ENCODE measurements at regions not wholly inside any gene's neighbourhood (a gene's known extent, or its start where the extent isn't known, plus 50 kb on each side); places are given as distances from the start of the nearest gene placed in this dataset. TPM values are rescaled to one million over a fixed set of nuclear protein-coding genes. Genes with fewer than 3 reads are reported as not detected.

DNA sequence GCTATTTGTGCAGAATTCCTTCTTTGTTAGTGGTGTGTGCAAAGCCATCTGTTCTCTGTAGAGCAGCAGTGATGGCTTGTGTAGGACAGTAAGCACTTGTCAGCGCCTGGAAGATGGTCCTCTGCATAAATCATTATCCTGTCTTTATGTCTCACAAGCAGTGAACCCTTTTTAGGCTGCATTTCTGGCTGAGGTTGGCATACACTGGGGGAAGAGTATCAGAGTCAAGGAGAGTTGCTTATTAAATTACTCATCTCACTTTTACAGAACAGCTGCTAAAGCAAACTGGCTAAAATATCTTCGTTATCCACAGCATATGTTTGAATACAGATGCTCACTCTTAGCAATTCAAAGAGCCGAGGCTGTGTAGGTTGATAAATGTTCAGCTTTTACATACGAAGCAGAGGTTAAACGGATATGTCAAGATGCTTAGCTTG is 54.6 kb upstream of the NCAM2 start:
- Mint-ChIP-seq H3K36me3 (ENCODE audit: low read depth) (no peaks in the 10 kb centered on the region), H3K27ac (no peak overlapping the region), H3K9me3 (peaks cover 12% of the 10 kb centered on the region), H3K27me3 (ENCODE audit: insufficient read depth) (no peaks in the 10 kb centered on the region), H3K4me1 (ENCODE audit: low read depth) (no peaks in the 10 kb centered on the region), H3K4me3 (no peak overlapping the region)
- TF ChIP-seq, protein P1, sequence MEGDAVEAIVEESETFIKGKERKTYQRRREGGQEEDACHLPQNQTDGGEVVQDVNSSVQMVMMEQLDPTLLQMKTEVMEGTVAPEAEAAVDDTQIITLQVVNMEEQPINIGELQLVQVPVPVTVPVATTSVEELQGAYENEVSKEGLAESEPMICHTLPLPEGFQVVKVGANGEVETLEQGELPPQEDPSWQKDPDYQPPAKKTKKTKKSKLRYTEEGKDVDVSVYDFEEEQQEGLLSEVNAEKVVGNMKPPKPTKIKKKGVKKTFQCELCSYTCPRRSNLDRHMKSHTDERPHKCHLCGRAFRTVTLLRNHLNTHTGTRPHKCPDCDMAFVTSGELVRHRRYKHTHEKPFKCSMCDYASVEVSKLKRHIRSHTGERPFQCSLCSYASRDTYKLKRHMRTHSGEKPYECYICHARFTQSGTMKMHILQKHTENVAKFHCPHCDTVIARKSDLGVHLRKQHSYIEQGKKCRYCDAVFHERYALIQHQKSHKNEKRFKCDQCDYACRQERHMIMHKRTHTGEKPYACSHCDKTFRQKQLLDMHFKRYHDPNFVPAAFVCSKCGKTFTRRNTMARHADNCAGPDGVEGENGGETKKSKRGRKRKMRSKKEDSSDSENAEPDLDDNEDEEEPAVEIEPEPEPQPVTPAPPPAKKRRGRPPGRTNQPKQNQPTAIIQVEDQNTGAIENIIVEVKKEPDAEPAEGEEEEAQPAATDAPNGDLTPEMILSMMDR (IDR thresholded peaks at IDR 0.05) = no peak
- DNase-seq = no peak

DNA sequence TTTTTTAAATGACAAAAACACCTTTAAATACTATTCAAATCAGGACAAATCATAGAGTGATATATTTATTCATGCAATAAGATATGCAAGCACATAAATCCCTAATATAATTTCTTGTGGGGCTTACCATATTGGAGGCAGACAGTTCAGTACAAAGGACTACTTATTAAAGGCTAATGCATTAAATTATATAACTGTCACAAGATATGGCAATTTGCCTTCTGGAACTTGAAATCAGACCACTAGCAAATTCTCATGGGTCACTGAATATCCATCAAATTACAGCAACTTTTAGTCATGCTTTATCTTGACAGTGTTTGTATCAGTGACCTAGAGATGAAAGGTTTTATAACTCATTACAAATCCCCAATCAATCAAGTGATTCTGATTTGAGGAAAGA is 54.1 kb upstream of the NCAM2 start:
- no peaks in the 10 kb centered on the region for H3K4me1 Mint-ChIP-seq (ENCODE audit: low read depth)
- TF ChIP-seq, protein P1 (IDR thresholded peaks at IDR 0.05) = no peak
- H3K9me3 Mint-ChIP-seq = peaks cover 9% of the 10 kb centered on the region
- no peak for DNase-seq
- H3K27me3 Mint-ChIP-seq (ENCODE audit: insufficient read depth) = no peaks in the 10 kb centered on the region
- H3K4me3 Mint-ChIP-seq = no peak overlapping the region
- no peak overlapping the region for H3K27ac Mint-ChIP-seq
- no peaks in the 10 kb centered on the region for H3K36me3 Mint-ChIP-seq (ENCODE audit: low read depth)

DNA sequence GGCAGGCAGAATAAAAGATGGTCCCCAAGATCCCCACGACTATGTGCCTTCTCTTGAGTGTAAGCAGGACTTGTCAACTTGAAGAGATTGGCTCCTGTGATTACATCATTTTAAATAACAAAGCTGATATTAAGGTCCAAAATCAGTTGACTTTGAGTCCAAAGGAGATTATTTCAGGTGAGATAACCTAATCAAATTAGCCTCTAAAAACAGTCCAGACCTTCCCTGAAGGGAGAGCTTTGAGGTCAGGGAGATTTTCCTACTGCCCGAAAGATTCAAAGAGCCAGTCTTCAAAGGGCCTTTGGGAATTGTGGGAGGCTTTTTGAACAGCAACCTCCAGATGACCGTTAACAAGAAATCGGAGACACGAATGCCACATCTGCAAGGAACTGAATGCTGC is 51.5 kb upstream of the NCAM2 start:
- no peaks in the 10 kb centered on the region for H3K4me1 Mint-ChIP-seq (ENCODE audit: low read depth)
- no peaks in the 10 kb centered on the region for H3K27me3 Mint-ChIP-seq (ENCODE audit: insufficient read depth)
- TF ChIP-seq, protein P1 (IDR thresholded peaks at IDR 0.05) = no peak
- no peak overlapping the region for H3K27ac Mint-ChIP-seq
- no peaks in the 10 kb centered on the region for H3K36me3 Mint-ChIP-seq (ENCODE audit: low read depth)
- peaks cover 4% of the 10 kb centered on the region; the same call in 1 of the 2 replicates for H3K9me3 Mint-ChIP-seq
- DNase-seq = no peak
- H3K4me3 Mint-ChIP-seq = no peak overlapping the region

Small RNAs in the stretch of these regions (microRNA-seq; reads per million reads assigned to microRNA genes)
- not detected for gene MIR548X

All from HFFc6 (cell line).